NCI-H1930 (cell line): ENCODE measurements at regions not wholly inside any gene's neighbourhood (a gene's known extent, or its start where the extent isn't known, plus 50 kb on each side); places are given as distances from the start of the nearest gene placed in this dataset.
"Not testable (repeated sequence)": the region's sequence is repeated elsewhere in the genome, so short reads cannot be mapped to it uniquely, and the experiment has no call there.

ENCODE experiments used
- DNase-seq, 2 experiments: peaks; one replicate each; lab custom pipeline; 2025; lab: John Stamatoyannopoulos, UW

DNA sequence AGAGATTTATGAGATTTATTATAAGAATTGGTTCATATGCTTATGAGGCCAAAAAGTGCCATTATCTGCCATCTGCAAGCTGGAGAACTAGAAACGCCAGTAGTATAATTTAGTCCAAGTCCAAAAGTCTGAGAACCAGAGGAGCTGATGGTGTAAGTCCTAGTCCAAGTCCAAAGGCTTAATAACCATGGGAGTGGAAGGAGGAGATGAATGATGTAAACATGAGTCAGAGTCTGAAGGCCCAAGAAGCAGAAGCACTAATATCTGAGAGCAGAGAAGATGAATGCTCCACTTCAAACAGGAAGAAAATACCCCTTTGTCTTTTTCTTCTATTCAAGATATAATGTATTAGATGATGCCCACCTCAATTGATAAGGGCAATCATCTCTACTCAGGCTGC, 185.7 kb downstream of the CGGBP1 start:
- DNase-seq: no peak

DNA sequence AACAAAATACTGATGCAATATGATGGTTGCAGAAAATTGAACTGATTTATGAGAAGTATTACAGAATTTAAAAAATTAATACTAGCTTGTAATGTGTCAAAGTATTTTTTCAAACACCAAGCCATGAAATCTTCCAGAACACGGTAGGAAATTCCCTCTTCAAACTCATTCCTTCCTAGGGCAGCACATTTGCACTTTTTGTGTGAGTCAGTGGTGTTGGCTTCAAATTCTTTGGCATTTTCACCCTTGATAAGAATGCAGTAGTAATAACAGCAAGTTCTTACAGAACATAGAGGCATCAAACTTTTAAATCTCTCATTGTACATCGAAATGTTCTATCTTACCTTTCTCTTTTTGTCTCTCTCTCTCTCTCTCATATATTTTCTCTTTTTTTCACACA, 191.8 kb downstream of the CGGBP1 start:
- no peak for DNase-seq

DNA sequence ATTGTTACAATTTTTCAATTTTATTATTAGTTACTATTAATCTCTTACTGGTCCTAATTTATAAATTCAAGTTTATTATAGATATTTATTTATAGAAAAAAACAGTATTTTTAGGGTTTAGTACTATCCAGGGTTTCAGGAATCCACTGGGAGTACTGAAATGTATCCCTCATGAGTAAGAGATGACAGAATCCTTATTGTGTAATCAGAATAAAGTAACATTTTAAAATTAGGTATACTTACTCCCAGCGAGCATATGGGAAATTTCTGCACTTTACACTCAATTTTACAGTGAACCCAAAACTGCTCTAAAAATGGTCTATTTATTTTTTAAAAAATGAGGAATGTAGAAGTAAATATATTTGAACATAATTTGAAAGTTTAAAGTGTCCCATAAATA, 202.7 kb downstream of the CGGBP1 start:
- no peak for DNase-seq

DNA sequence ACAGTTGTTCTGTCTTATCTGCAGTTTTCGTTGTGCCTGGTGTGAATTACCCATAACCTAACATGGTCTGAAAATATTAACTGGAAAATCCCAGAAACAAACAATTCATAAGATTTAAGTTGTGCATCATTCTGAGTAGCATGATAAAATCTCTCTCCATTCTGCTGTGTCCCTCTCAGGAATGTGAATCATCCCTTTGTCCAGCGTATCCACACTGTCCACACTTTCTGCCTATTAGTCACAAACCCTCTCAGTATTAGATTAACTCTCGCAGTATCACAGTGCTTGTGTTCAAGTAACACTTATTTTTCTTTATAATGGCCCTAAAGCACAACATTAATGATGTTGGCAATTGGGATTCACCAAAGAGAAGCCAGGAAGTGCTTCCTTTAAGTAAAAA, 203.2 kb downstream of the CGGBP1 start:
- DNase-seq: no peak

DNA sequence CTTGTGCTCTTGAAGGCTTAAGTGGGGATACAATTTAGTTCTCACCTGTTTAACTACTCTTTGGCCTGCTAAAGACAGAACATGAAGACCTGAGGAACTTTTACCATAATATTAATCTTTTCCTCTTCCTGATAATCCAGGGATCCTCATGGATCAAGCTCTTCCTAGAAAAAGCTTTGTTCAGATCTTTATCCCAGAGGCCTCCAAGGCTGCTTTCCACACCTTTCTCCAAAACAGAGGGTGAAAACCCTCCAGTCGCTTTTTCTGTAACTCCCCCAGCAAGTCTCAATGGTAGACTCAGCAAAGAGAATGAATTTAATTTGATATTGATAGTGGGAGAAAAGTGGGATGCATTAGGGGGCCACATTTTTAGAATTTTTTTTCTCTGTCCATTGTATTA, 203.6 kb downstream of the CGGBP1 start:
- DNase-seq: no peak

DNA sequence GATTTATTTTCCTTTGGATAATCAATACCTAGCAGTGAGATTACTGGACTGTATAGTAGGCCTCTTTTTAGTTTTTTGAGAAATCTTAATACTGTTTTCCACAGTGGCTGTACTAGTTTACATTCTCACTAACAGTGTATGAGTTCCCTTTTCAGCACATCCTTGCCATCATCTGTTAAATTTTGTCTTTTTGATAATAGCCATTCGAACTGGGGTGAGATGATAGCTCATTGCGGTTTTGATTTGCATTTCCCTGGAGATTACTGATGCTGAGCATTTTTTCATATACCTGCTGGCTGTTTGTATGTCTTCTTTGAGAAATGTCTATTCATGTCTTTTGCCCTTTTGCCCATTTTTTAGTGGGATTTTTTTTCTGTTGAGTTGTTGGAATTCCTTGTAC, 210.8 kb downstream of the CGGBP1 start:
- no peak for DNase-seq

DNA sequence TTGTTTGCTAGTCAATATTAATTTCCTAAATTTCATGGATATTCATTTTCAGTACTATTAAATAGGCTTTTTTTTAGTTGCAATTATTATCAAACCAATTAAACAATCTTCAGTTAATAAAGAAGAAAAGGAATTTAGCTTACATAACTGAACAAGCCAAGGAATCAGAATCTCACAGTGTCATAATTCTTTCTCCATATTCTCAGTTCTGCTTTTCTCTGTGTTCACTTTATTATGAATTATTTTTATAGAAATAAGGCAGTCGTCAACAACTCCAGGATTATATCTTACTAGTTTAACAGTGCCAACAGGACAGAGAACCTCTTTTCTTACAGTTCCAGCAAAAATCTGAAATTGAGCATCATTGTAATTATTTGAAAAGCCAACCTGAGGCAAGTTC, 221.7 kb downstream of the CGGBP1 start:
- DNase-seq: no peak

DNA sequence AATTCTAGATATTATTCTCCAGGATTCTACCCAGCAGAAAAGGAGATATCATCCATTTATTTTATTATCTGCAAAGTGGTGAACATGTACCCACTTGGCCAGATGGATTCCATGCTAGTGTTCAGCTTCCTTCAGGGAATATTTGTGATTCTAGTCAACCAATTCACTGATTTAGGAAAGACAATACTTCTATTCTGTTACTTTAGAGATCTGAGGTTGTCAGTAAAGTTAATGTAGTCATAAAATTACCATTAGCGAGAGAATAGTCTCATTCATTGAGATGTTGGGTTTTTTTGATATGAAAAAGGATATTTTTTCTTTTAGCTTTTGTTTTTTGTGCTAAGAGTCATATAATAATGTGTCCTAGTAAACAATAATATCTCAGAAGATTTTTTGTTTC, 222.8 kb downstream of the CGGBP1 start:
- DNase-seq: no peak

DNA sequence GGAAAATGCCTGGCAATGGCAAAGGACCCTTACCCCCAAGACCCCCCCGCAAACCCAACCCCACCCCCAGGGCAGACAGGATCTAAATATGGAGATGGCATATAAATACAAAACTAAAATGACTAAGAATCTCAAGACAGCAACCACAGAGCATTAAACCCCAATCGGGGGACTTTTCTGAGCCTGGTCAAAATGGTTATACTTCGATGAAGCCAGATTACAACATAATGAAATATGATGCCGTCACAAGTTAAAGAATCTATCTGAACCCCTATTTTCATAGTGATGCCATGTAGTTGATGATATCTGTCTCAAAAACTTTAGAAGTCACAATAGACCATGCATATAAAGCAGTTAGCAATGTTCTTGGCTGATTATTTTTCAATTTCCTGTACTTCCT, 223.6 kb downstream of the CGGBP1 start:
- no peak for DNase-seq

DNA sequence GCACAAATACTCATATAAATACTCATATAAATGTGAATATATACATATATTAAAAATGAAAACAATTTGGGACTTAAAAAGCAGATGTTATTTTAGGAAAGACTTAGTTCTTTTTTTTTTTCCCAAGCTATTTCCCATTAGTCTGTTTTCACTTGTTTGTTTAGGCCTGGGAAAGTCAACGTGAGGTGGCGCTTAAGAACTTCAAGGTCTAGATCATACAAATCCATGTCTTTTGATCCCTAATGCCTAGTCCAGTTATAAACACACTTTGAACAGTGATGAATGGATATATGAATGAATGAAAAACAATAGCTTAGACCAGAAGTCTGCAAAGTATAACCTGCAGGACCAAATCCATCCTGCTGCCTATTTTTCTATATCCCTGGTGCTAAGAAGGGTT, 224.5 kb downstream of the CGGBP1 start:
- DNase-seq: no peak

DNA sequence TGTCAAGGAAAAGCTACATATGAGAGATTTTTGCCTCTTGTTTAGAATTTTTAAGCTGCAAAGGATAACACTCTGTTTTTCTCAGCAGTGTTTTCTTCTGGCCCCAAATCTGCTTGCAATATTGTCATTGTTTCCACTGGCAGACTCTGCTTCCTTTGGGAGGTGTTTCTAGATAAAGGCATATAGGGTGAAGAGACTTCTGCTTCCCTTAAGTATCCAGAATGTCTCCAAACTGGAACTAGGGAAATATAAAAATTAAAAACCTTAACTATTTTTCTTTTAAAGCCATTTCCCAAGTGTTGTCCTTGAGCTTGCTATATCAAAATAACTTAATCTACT, 225.8 kb downstream of the CGGBP1 start:
- DNase-seq: no peak

DNA sequence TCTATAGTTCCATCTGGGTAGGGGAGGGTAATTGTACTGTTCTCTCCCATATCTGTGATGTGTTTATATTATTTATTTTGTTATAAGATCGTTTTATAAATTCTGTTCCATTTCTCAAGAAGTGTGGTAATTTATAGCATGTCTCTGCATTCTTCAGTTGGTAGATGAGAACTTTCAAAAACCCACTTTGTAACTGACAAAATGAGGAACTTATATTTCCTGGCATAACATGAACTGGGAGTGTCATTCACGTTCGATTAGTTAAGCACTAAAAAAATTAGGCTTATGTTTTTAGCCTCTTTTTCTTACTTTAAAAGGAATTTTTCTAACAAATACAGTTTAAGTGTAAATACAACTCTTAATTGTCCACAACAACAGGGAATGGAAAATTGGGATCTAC, 230.8 kb downstream of the CGGBP1 start:
- no peak for DNase-seq

DNA sequence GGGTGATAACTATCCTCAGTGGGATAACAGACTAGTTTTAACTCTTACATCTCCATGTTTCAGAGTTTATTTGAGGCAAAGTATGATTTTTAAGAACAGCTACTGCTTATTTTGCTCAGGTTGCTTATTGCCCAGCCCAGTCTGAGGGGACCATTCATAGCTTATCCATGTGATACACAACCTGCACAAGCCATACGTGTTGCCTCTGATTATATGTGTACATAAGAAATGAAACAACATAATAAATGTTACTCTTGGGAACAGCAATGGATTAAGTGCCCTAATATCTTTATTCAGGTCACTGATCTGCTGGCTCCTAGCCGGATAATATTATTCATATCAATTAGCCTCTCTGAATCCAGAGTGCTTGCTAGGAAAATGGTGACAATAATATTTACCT, 236.2 kb downstream of the CGGBP1 start:
- no peak for DNase-seq

DNA sequence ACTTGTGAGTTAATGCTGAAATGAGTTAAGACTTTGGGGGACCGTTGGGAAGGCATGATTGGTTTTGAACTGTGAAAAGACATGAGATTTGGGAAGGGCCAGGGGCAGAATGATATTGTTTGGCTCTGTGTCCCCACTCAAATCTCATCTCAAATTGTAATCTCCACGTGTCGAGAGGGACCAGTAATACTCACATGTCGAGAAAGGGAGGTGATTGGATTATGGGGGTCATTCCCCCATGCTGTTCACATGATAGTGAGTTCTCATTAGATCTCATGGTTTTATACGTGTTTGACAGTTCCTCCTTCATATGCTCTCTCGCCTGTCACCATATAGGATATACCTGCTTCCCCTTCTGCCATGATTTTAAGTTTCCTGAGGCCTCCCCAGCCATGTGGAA, 245.3 kb downstream of the CGGBP1 start:
- DNase-seq: not testable (repeated sequence)

DNA sequence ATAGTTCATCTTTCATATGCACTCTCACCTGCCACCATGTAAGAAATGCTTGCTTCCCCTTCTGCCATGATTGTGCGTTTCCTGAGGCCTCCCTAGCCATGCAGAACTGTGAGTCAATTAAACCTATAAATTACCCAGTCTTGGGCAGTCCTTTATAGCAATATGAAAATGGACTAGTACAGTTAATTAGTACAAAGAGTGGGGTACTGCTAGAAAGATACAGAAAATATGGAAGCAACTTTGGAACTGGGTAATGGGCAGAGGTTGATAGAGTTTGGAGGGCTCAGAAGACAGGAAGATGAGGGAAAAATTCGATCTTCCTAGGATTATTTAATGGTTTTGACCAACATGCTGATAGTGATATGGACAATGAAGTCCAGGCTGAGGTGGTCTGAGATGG, 246.9 kb downstream of the CGGBP1 start:
- no peak for DNase-seq

DNA sequence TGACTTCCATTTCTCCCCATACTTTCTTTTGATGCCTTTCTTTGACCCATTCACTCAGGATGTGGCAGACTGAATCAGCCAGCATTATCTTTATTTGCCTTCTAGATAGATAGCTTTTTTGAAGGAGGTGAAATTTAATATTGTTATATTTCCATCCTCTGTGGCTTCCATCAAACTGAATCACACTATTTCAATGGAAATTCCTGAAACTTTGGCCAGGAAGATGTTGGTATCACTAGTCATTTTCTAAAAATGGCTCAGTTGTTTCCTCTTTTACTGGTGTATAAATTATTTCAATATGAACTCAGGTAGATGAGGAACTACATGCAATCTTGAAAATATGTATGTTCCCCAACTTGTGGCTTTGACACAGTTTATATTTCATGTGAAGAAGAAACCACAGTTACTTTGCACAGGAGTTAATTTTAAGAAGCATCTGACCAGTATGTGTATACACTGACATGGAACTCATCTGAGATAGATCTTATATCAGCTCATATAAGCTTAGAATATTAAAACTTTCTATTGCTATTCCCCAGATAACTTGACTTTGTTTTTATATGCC, 248.3 kb downstream of the CGGBP1 start:
- DNase-seq: no peak

DNA sequence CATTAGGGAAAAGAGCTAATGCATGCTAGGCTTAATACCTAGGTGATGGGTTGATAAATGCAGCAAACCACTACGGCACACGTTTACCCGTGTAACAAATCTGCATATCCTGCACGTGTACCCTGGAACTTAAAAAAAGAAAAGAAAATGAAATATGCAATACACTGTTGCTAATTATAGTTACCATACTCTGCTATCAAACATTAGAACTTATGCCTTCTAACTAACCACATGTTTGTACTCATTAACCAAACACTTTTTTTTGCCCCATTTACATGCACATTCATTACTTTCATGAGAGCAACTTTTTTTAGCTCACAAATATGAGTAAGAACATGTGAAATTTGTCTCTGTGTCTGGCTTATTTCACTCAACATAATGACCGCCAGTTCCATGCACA, 253.1 kb downstream of the CGGBP1 start:
- no peak for DNase-seq

DNA sequence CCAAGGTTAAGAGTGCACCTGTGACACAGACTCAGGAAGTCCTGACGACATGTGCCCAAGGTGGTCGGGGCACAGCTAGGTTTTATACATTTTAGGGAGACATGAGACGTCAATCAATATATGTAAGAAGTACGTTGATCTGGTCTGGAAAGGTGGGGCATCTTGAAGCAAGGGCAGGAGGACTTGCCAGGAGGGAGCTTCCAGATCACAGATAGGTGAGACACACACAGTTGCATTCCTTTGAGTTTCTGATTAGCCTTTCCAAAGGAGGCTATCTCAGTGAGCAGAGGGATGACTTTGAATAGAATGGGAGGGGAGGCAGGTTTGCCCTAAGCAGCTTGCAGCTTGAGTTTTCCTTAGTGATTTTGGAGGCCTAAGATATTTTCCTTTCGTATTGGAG, 257.4 kb downstream of the CGGBP1 start:
- no peak for DNase-seq

DNA sequence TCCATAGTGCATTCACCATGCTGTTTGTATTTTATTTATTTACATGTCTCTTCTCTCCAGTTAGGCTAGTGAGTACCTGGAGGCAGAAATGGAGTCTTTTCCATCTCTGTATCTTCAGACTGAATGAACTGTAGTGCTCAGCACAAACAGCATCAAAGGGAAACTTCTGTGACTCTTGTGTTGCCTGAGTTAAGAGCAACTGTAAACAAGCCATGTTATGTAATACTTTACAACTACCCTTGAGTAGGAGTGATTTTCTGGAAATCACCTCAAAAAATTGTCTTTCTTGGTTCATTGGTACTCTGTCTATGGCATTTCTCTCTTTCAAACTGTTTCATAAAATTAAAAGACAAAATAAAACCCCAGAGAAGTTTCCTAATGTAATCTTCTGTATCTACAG, 258.3 kb downstream of the CGGBP1 start:
- DNase-seq: no peak

DNA sequence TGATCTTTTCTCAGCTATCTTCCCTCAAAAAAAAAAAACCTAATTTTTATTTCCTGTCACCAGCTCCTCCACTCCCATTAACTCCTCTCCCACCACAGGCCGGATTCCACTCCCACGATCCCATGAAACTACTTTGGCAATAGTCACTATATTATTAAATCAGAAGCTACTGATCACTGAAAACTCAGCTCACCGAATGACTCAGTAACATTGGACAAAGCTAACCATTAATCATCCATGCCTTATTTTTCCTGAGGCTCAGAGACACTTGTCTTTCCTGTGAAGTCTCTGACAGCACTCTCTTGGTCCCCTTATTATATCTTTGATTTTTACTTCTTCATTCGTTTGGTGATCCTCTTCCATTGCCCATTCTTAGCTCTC, 260.2 kb downstream of the CGGBP1 start:
- no peak for DNase-seq

DNA sequence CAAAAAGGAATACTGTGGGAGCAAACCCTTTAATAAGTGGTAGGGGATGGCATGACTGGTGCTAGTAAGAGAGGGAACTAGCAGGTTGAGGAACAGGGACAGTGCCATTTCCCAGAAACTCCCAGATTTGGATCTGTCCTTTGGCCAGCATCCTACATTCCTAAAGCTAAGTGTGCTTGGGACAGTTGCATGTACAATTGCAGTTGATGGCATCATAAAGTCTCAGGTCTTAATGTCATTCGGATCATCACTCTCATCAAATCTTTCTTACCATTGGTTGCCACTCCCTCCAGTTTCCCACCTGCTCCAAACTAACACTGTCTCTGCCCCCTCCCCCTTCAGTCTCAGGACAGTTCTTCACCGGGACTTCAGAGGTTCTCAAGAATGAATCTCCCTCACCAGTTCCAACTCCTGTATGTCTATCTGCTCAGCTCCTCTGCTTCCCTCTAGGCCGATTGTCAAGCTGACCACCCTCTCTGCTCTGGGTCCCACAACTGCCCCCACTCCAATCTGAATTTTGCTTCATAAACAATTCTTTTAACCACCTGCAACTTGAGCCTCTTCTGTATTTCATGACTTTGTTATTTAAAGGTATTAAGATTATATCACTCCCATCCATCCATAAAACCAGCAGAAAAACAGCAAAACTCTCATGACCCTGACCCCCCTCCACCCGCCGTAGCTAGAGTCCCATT, 260.8 kb downstream of the CGGBP1 start:
- DNase-seq: no peak

DNA sequence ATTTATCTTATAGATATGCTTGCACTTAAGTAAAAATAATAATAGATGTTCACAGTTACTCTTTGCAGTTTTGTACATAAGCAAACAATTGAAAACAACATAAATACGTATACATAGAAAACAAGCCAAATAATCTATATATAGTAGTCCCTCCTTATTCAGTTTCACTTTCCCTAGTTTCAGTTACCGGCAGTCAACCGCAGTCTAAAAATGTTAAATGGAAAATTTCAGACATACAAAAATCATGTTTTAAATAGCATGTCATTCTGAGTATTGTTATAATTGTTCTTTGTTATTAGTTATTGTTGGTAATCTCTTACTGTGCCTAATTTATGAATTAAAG, 262.0 kb downstream of the CGGBP1 start:
- DNase-seq: no peak

DNA sequence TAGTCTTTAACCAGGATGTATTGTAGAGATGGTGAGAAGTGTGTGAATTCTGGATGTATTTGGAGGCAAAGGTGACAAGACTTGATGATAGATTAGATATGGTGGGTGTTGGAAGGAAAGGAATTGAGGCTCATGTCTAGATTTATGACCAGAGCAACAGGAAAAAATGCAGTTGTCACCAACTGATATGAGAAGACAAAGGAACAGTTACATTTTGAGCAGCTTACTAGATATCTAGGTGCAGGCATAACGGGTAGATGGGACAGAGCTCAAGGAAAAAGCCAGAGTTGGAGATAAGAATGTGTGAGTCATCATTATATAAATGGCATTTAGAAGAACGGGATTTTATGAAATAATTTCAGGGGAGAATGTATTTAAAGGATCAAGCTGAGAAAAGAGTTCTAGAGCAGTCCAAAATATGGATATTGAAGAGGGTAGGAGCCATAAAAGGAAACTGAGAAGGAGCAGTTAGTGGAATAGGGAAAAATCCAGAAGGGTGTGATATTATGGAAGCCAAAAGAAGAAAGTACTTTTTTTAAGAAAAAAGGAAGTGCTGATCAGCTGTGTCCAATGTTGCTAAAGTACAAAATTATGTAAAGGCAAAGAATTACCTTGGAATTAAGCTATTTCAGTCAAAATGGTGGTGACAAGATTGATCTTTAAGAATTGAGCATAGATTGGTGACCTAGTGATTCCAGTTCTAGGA, 262.5 kb downstream of the CGGBP1 start:
- no peak for DNase-seq

DNA sequence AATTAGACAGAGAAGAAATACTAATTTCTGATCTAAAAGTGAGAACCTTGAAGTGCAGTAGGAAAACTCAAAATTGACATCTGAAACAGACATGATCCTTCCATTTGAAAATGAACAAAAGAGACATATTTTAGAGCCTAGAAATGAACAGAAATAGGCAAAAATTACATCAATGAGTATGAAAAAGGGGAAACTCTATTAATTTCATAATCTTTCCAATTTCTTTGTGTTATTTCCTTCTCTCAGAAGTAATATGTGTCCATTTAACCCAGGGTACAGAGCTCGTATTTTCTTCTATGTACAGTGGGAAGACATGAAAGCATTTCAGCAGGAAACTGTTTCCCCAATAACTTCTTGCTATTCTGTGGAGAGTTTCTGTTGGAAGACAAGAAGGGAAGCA, 263.1 kb downstream of the CGGBP1 start:
- no peak for DNase-seq
